Body of pancreas (tissue), 4 donors: ENCODE measurements at regions not wholly inside any gene's neighbourhood (a gene's known extent, or its start where the extent isn't known, plus 50 kb on each side); places are given as distances from the start of the nearest gene placed in this dataset.

Source experiments
- ATAC-seq: fragments of 150-250 bp; one replicate; pipeline ENCODE4 v1.9.1; 2016
- DNase-seq, 4 donors: peaks; one replicate each; pipeline ENCODE4 v3.0.0-alpha.2; 2019
- H3K27ac ChIP-seq, 4 donors: fragments of 200-600 bp; sonication (generic); 1 replicate in 3 of 4; 2 replicates in 1 of 4; pipeline versions ENCODE4 v1.5.1 to v1.6.1; 2016 to 2019; ENCODE audit warnings: mild to moderate bottlenecking in 1 of 4, mixed read lengths in 1 of 4, moderate library complexity in 1 of 4
- H3K27me3 ChIP-seq, 2 donors: fragments of 200-600 bp; sonication (generic); one replicate each; pipeline ENCODE4 v1.6.0; 2016; ENCODE audit warnings: mild to moderate bottlenecking in 1 of 2
- H3K36me3 ChIP-seq, 2 donors: fragments of 200-600 bp; sonication (generic); replicated peaks in 1 of 2; 2 replicates each; pipeline ENCODE4 v1.5.1; 2016; ENCODE audit warnings: low read depth in 2 of 2; ENCODE audit not compliant: insufficient read depth in 1 of 2
- H3K4me1 ChIP-seq: fragments of 200-600 bp; sonication (generic); one replicate; pipeline ENCODE4 v1.6.0; 2016
- H3K4me3 ChIP-seq, 2 donors: fragments of 200-600 bp; sonication (generic); 1 replicate in 1 of 2; 2 replicates in 1 of 2; pipeline ENCODE4 v1.5.1; 2016 to 2019
- H3K9me3 ChIP-seq, 3 donors: fragments of 200-600 bp; sonication (generic); 1 replicate in 2 of 3; 2 replicates in 1 of 3; pipeline ENCODE4 v1.5.1; 2016
- CTCF ChIP-seq, 7 experiments: fragments of 450-650 bp in 4 of 7; fragments of 200-600 bp in 3 of 7; sonication (generic) in 3 of 7; IDR thresholded peaks; one replicate each; pipeline ENCODE4 v1.5.1; 2016 to 2019; ENCODE audit warnings: antibody characterized with exemption in 7 of 7
- POLR2A ChIP-seq, 3 donors: fragments of 450-650 bp; IDR thresholded peaks; one replicate each; pipeline ENCODE4 v1.6.1; 2016; ENCODE audit warnings: antibody characterized with exemption in 3 of 3, mild to moderate bottlenecking in 2 of 3
- WGBS, 2 donors: methylation state at CpG; one replicate each; pipeline ENCODE4 v1.1.5; 2017; 5-methylcytosine and 5-hydroxymethylcytosine counted together
- intact Hi-C: fragments of 100-400 bp; cut with DNase I; formaldehyde crosslinking; loops from one replicate; pipeline ENCODE4 v1.15.1; 2023

- Histone ChIP-seq H3K4me1 (peaks cover 6% of the 10 kb centered on the region), H3K9me3 (no peaks in the 10 kb centered on the region), H3K36me3 (no peaks in the 10 kb centered on the region), H3K4me3 (no peak overlapping the region), H3K27ac (no peak overlapping the region), H3K27me3 (no peaks in the 10 kb centered on the region)
- TF ChIP-seq CTCF (IDR thresholded peaks at IDR 0.05) (peak in 3 of 7 experiments; percentile 11 to 16 (median 13)), POLR2A (IDR thresholded peaks at IDR 0.05) (no peak)
- WGBS, 2 donors, result 57% methylated on average over 5 to 6 of the region's 6 CpGs
- intact Hi-C loops, result loop anchor here (10.0 kb wide), 1 partner anchor 114 kb away; no protein-coding TSS in a partner anchor
- peak; percentile 62 for ATAC-seq
- DNase-seq, result peak; percentile 50 to 78 (median 62)
Observed at GRCh38 chr3:126261037-126261436, 80.7 kb upstream of the ALDH1L1 start.

GRCh38 chr3:126259411-126260391 is 79.3 kb upstream of the ALDH1L1 start:
- peak; percentile 87 for ATAC-seq
- TF ChIP-seq POLR2A (IDR thresholded peaks at IDR 0.05), result no peak
- TF ChIP-seq CTCF (IDR thresholded peaks at IDR 0.05), result peak; percentile 77 to 95 (median 90)
- DNase-seq, result peak; percentile 68 to 83 (median 80)
- intact Hi-C loops, result loop anchor here (5.0 to 10.0 kb wide), 2 partner anchors 115 to 138 kb away; no protein-coding TSS in a partner anchor
- Histone ChIP-seq H3K4me3 (no peak overlapping the region), H3K36me3 (no peaks in the 10 kb centered on the region), H3K4me1 (peaks cover 6% of the 10 kb centered on the region), H3K27me3 (no peaks in the 10 kb centered on the region), H3K27ac (no peak overlapping the region), H3K9me3 (no peaks in the 10 kb centered on the region)
- WGBS, 2 donors, result 38 to 45% methylated on average over 16 to 23 of the region's 23 CpGs

GRCh38 chr3:126258670-126259069 is 78.3 kb upstream of the ALDH1L1 start:
- Histone ChIP-seq H3K27me3 (no peaks in the 10 kb centered on the region), H3K4me3 (no peak overlapping the region), H3K36me3 (no peaks in the 10 kb centered on the region), H3K9me3 (no peaks in the 10 kb centered on the region), H3K27ac (no peak overlapping the region), H3K4me1 (peaks cover 6% of the 10 kb centered on the region)
- DNase-seq (no peak), ATAC-seq (no peak)
- WGBS, 2 donors, result 62 to 92% methylated on average over 1 of the region's 1 CpG
- intact Hi-C loops, result loop anchor here (5.0 kb wide), 1 partner anchor 139 kb away; no protein-coding TSS in a partner anchor
- TF ChIP-seq CTCF (IDR thresholded peaks at IDR 0.05) (no peak), POLR2A (IDR thresholded peaks at IDR 0.05) (no peak)

- Histone ChIP-seq H3K9me3 (no peaks in the 10 kb centered on the region), H3K4me1 (peaks cover 6% of the 10 kb centered on the region), H3K27ac (no peak overlapping the region), H3K27me3 (no peaks in the 10 kb centered on the region), H3K36me3 (no peaks in the 10 kb centered on the region), H3K4me3 (no peak overlapping the region)
- WGBS, 2 donors, result 77 to 86% methylated on average over 3 of the region's 3 CpGs
- DNase-seq (no peak), ATAC-seq (no peak)
- TF ChIP-seq CTCF (IDR thresholded peaks at IDR 0.05) (no peak), POLR2A (IDR thresholded peaks at IDR 0.05) (no peak)
- intact Hi-C loops, result loop anchor here (5.0 kb wide), 1 partner anchor 139 kb away; no protein-coding TSS in a partner anchor
Observed at GRCh38 chr3:126257984-126258383, 77.6 kb upstream of the ALDH1L1 start.
